ENCODE measurements at regions not wholly inside any gene's neighbourhood (a gene's known extent, or its start where the extent isn't known, plus 50 kb on each side); places are given as distances from the start of the nearest gene placed in this dataset.

- peak overlapping the region in 1 of 2 donors; percentile 60 for H3K27ac ChIP-seq
- intact Hi-C loops (cut with DNase I; ENCODE audit: low total_unique reads), result no loop called here
- no peaks in the 10 kb centered on the region for H3K36me3 ChIP-seq (ENCODE audit: low read depth, missing control alignments)
- 66 to 69% methylated on average over 6 of the region's 6 CpGs for WGBS, 2 donors
- H3K4me1 ChIP-seq, result peaks cover 8% of the 10 kb centered on the region
- TF ChIP-seq POLR2A (IDR thresholded peaks at IDR 0.05), result no peak
- TF ChIP-seq CTCF (IDR thresholded peaks at IDR 0.05), result no peak
- no peaks in the 10 kb centered on the region for H3K27me3 ChIP-seq
- H3K4me3 ChIP-seq, result no peak overlapping the region
- no peak for DNase-seq
- H3K9me3 ChIP-seq, result no peaks in the 10 kb centered on the region
These were observed 158.6 kb downstream of the RAP2B start for GRCh38 chr3:153320585-153321128.

- H3K9me3 ChIP-seq, result no peaks in the 10 kb centered on the region
- TF ChIP-seq POLR2A (IDR thresholded peaks at IDR 0.05) (no peak), CTCF (IDR thresholded peaks at IDR 0.05) (no peak)
- intact Hi-C loops (cut with DNase I; ENCODE audit: low total_unique reads), result no loop called here
- DNase-seq, result no peak
- H3K4me3 ChIP-seq, result no peak overlapping the region
- WGBS, 2 donors, result 84 to 98% methylated on average over 2 of the region's 2 CpGs
- H3K36me3 ChIP-seq (ENCODE audit: low read depth, missing control alignments), result no peaks in the 10 kb centered on the region
- H3K4me1 ChIP-seq, result no peaks in the 10 kb centered on the region
- no peak overlapping the region for H3K27ac ChIP-seq
- no peaks in the 10 kb centered on the region for H3K27me3 ChIP-seq
These were observed 166.7 kb downstream of the RAP2B start for GRCh38 chr3:153328690-153329089.

- no peaks in the 10 kb centered on the region for H3K36me3 ChIP-seq (ENCODE audit: low read depth, missing control alignments)
- no peak for DNase-seq
- intact Hi-C loops (cut with DNase I; ENCODE audit: low total_unique reads), result no loop called here
- 86 to 100% methylated on average over 1 of the region's 1 CpG for WGBS, 2 donors
- no peak overlapping the region for H3K27ac ChIP-seq
- no peaks in the 10 kb centered on the region for H3K9me3 ChIP-seq
- no peaks in the 10 kb centered on the region for H3K4me1 ChIP-seq
- H3K27me3 ChIP-seq, result no peaks in the 10 kb centered on the region
- TF ChIP-seq CTCF (IDR thresholded peaks at IDR 0.05) (no peak), POLR2A (IDR thresholded peaks at IDR 0.05) (no peak)
- no peak overlapping the region for H3K4me3 ChIP-seq
These were observed 168.9 kb downstream of the RAP2B start for GRCh38 chr3:153330901-153331300.

GRCh38 chr3:153331676-153332075 is 169.7 kb downstream of the RAP2B start:
- Histone ChIP-seq H3K36me3 (ENCODE audit: low read depth, missing control alignments) (no peaks in the 10 kb centered on the region), H3K4me3 (no peak overlapping the region), H3K27me3 (no peaks in the 10 kb centered on the region), H3K4me1 (no peaks in the 10 kb centered on the region), H3K27ac (no peak overlapping the region), H3K9me3 (no peaks in the 10 kb centered on the region)
- DNase-seq, result no peak
- intact Hi-C loops (cut with DNase I; ENCODE audit: low total_unique reads), result no loop called here
- TF ChIP-seq CTCF (IDR thresholded peaks at IDR 0.05) (no peak), POLR2A (IDR thresholded peaks at IDR 0.05) (no peak)

- no peak for DNase-seq
- Histone ChIP-seq H3K36me3 (ENCODE audit: low read depth, missing control alignments) (no peaks in the 10 kb centered on the region), H3K27me3 (no peaks in the 10 kb centered on the region), H3K4me3 (no peak overlapping the region), H3K4me1 (no peaks in the 10 kb centered on the region), H3K27ac (no peak overlapping the region), H3K9me3 (no peaks in the 10 kb centered on the region)
- intact Hi-C loops (cut with DNase I; ENCODE audit: low total_unique reads), result no loop called here
- 96% methylated on average over 1 of the region's 1 CpG for WGBS, 2 donors
- TF ChIP-seq CTCF (IDR thresholded peaks at IDR 0.05), result no peak
- no peak for TF ChIP-seq POLR2A (IDR thresholded peaks at IDR 0.05)
These were observed 172.5 kb downstream of the RAP2B start for GRCh38 chr3:153334558-153334957.

All from testis (tissue), 2 donors.